GM19452 (cell line): ENCODE measurements at regions not wholly inside any gene's neighbourhood (a gene's known extent, or its start where the extent isn't known, plus 50 kb on each side); places are given as distances from the start of the nearest gene placed in this dataset.
A peak's percentile ranks its signal among the peaks of the same experiment; 100 is the strongest.

Source experiments
- ATAC-seq: cut with Tn5 transposase; IDR thresholded peaks from one replicate; pipeline ENCODE4 v1.9.1; 2021; ENCODE audit not compliant: unreplicated experiment

DNA sequence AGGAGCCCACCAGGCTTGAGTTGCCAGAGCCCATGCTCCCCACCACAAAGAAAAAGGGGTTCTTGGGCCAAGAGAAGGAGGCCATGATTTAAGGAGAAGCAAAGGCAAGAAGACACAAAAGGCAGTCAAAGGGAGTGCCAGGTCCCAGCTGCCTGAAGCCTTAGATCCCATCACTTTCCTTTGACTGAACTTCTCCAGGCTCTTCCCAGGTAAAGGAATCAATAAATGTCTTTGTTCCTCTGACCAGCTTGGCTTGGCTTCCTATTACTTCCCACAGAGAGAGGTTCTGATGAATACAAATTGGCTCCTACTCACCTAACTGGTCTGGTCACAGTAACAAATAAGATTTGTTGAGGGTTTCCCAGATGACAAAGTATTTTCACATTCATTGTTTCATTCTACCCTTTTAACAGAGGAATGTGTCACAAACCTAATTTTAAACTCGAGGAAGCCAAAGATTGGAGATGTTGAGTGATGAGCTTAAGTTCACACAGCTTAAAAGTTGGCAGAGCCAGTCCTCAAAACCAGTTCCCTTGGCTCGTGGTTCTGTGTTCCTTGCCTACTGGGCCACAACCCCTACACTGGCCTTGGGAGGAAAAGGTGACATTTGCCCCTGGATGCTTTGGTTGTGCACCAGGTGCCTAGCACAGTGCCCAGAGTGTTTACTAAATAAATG lies 96.4 kb upstream of the SESN3 start:
- no peak for ATAC-seq

DNA sequence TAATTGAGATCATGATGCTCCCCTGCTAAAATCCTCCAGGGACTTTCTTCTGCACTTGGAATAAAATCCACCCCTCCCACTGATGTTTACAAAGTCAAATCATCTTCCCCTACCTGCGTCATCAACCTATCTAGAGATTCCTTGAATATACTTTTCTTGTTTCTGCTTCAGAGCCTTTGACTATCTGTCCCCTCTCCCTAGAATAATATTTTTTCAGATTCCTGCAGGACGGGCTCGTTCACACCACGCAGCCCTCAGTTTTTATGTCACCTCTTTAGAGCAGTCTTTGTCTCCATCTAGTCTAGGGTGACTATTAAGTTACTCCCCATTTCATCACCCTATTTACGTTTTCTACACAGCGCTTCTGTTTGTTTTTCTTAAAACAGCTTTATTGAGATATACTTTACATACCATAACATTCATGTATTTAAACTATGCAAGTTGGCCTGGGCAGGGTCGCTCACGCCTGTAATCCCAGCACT lies 94.8 kb upstream of the SESN3 start:
- ATAC-seq: no peak

DNA sequence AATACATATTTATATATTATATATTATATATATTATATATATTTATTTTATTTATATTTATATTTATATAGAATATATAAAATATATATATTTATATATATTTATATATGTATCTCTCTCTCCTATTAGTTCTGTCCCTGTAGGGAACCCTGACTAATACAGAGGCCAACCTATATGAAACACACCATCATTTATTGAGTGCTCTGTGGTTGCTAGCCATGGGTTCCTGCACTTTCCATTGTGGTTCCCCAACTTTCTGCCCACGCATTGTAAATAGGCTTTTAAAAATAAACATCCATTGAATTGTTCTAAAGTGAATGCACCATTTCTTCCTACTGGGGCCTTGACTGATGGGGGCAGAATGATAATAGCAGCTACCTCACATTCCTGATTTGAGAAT lies 93.8 kb upstream of the SESN3 start:
- ATAC-seq: no peak

DNA sequence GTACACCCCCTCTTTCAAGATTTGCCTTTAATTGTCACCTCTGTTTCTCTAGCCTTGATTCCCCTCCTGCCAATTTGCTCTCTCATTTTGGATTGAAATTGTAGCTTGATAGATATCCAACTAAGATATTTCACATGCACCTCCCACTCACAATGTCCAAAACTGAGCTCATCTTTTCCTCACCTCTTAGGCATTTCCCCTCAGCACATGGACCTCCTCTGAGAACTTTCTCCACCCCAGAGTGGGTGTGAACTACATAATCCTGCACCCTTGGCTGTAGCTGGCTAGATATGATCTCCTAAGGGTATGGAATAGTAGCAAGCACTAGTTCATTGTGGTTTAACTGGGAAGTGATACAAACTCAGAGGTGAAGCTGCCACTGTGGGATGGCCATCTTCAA lies 91.5 kb upstream of the SESN3 start:
- no peak for ATAC-seq

DNA sequence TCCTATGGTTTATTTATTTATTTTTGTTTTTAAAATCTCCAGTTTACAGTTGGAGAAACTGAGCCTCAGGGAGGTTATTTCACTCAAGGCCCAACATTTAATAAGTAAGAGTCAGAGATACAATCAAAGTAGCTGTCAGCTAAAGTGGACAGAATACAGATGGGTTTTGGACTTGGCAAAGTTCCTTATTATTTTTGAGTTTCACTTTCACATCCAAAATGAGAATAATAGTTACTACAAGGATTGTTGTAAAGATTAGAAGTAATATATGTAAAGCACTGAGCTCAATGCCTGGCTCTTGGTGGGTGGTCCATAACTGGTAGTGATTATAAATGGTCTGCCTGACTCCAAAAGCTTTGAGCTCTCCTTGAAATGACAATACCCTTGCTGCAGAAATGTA lies 87.5 kb upstream of the SESN3 start:
- no peak for ATAC-seq

DNA sequence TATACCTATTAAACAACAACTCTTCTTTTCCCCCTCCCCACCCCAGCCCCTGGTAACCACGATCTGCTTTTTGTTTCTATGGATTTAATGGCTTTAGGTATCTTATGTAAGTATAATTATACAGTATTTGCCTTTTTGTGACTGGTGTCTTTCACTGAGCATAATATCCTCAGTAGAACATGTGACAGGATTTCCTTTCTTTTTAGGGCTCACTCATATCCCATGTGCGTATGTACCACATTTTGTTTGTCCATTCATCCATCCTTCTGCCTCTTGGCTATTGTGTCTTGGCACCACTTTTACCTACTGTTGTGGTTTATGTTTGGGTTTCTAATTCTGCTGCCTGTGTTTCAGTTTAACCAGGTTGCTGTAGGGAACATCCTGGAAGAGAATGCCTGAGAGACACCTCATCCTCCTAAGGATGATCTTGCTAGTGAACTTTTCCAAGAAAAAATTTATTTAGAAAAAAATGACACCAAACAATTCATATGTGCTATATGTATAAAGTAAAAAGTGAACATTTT lies 77.6 kb upstream of the SESN3 start:
- ATAC-seq: no peak

DNA sequence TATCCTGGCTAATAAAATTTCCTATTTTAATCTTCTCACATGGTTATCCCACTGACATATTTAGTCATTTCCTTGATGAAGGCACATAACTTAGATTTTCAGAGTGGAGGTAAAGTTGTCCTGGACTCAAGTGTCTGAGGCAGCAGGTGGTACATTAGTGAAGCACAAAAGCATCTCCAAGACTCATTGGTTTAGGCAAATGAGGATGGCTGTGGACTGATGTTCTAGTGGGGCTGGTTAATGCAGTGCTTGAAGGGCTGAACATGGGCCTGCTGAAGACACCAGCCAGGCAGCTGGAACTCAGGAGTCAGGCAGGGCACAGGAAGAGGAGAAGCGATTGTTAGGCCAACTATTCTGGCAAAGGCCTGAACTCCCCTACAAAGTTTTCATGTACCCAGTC lies 76.3 kb upstream of the SESN3 start:
- no peak for ATAC-seq

DNA sequence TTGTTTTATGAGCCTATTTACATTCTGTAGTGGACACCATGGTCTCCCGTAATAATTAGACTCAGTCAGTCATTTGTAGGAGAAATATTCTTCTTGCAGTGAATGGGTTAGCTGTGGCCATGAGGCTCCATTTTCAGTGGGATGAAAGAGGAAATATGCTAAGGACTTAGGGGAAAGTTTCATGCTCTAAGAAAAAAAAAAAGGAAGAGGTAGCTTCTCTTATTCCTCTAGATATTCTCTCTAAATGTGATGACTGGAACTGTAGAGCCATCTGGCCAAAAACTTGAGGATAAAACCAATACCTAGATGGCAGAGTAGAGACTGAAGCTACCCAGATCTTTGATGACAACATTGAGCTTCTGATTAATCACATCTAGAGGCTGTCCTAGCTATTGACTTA lies 75.8 kb upstream of the SESN3 start:
- no peak for ATAC-seq

DNA sequence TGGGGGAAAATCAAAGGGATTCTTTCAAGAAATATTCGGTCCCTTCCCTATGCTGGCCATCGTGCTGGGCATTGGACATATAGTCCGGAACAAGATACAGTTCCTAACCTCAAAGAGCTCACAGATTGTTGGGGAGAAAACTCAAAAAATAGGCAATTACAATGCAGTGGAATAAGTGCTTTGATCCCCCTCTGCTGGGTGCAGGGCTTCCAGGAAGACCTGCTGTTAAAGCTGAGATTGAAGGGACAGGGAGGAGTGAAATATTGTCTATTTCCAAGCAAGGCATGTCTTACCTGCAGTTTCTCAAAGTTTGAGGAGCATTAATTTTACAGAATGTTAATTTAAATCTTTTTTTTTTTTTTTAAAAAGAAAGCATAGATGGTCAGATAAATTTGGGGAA lies 75.1 kb upstream of the SESN3 start:
- ATAC-seq: no peak

DNA sequence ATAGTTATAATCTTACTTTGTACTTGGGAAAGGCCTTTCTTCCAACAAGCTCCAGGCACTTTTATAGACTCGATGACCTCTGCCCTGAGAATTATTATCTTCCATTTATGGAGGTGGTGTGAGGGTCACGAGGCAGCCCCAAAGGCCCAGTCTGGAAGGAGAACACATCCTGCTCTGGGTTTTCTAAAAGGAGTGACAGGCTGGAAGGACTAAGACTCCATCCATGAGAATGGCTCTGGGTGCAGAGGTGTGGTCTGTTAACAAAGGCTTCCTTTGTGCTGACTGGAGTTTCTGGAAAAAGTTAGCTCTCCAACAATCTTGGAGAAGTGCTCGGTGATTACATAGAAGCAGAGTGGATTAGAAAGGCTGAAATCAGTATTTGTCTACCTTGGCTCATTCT lies 74.7 kb upstream of the SESN3 start:
- no peak for ATAC-seq

DNA sequence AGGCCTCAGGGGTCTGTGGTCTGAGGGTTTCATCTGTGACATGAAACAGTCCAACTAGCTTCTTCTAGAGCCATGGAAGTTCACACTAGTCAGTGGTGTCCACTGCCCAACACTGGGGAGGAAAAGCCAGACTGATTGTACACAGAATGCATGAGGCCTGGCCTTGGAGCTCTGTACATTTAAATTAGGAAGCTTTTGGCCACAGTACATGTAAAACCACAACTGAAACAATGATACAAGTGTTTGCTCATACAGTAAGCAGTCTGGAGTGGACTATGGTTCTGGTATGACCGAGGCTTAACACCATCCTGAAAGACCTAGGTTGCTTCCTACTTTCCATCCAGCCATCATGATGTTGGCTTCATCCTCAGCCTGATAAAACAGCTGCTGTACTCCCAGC lies 73.8 kb upstream of the SESN3 start:
- no peak for ATAC-seq

DNA sequence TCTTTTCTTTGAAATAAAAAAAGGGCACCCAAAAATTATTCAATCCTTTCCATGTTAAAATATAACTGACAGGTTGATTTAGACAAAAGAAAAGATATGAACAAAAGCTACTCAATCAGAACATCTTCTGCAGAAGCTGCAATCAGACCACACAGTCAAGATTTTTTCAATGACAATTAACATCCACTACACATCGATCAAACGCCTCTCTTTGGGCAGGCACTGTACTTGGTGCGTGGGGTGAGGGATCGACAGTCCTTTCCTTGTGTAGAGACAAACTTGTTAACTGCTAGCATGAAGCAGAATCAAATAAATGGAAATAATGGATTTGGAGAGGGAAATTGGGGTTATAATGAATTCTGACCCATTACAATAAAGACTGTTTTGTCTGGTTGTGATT lies 71.2 kb upstream of the SESN3 start:
- no peak for ATAC-seq

DNA sequence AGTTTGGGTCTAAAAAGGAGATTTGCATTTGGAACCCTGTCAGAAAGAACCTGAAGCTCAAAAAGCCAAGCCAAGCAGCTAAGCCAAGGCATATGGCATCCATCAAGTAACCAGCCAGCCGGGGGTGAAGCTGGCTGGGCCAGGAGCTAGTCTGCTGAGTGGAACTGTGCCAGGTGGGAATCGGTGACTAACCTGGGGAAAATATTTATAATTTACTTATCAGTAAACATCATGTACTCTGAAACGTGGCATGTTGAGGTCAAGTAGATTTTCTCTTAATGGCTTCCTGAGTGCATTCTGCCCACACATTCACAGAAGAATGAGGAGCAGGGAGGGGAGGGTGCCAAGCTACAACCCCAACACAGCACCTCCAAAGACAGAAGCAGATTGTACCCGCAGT lies 70.5 kb upstream of the SESN3 start:
- ATAC-seq: no peak

DNA sequence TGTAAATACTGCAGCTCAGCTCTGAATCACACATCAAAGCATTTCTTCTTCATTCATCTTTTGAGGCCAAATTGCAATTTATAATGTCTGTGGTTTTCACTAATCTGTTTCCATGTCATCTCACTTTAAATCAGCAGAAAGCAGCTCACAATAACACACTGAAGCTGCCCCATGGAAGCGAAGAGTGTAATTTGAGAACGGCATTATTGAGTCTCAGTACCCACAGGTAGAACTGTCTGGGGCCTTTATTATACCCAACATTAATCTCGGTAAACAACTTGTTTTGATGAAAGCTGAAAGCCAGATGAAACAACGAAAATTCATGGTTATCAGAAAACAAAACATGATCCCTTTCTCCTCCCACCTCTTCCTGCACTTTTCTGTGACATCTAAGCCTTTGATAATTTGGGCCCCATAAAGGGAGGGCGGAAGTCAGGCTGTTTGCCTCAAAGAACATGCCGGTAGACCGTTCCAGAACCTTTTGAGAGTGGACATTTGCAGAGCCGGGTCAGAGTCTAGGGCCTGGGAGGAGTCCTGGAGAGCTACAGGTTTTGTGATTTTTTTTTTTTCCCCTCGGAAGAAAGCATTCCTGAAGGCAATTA lies 68.2 kb upstream of the SESN3 start:
- no peak for ATAC-seq

DNA sequence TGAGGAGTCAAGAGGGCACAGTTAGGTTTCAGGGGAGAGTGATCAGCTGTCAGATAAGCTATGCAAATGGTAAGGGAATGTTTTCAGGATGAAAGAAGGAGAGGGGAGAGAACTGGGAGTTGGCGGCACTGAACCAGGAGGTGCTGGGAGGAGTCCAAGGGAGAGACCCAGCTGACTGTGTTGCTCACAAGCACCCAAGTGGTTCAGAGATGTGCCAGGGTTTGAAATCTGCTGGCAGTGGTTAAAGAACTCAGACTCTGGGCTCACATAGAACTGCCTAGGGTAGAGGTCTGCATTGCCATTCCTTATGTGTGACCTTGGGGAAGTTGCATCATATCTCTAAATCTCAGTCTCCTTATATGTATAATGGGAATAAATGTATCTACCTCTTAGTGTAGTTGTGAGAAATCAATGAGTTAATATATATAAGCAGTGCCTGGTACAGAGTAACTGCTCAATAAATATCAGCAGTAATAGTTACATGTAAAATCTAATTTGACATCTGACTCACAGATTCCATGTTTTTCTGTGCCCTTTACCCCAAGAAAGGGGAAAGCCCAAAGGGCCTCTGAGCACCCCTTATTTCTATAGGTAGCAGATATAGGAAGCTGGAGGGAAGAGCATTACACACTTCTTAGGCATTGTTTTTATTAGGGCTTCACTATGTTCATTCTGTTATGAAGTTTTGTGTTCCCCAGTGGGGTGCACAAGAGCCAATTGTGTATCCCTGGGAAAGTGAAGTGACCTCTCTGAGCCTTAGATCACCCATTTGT lies 66.9 kb upstream of the SESN3 start:
- no peak for ATAC-seq

DNA sequence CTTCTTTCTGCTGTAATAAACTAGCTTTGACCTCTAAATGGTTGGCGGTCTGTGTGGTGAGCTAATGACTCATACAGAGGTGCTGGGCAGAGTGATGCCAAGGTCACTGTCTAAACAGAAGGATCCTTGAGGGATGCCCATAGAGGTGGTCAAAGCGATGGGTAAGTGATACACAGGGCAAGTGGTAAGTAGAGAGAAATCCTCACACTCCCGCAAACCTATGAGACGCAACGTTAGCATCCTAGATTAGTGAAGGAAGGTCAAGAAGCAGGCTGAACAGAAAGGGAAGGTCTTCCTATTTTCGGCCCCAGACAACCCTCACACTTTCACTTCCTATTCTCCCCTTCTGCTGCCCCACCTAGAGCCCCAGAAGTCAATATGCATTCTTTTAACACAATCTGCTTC lies 65.6 kb upstream of the SESN3 start:
- ATAC-seq: peak; percentile 97

DNA sequence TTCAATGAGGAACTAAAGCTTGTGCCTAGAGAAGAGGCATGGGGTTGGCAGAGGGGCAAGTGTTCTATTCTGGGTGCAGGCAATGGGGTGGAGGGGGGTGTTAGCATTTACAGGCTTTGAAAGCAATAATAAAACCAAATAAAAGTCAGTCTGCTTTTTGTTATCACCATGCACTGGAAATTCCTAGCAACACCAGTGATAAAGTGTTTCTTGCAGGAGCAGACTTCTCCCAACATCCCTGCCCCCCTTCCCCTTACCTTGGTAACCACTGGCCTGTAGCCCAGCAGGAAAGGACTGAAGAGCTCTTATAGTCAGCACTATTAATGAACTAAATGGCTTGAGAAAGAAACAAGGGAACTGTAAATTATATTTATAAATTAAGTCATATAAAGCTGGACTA lies 65.2 kb upstream of the SESN3 start:
- ATAC-seq: no peak

DNA sequence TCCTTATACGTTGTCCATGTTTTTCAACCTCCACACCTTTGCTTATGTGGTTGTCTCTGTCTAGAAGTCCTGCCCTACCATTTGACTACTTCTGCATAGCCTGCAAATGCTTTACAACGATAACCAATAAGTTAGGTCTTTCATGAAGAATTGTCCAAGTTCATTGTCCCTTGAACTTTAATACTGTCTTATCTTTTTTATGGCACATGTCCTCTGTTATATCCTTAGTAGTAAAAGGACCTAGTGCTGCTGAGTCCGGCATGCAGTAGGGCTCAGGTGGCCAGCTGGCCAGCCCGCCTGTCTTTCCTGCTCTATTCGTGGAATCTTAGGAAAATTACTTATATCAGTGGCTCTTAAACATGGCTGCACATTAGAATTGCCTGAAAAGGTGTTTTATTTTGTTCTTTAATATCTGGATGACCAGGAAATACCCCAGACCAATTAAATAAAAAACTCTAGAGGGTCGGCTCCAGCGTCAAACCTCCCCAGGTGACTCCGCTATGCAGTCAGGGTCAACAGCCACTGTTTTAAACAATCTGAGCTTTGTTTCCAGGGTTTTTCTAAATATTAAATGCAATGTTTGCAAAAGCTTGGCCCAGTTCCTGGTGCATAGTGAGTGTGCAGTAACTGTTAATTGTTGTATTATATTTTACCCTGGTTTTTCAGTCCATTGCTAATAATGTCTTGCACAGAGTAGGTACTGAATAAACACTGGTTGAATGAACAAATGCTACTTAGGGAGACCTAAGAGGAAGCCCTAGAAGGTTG lies 64.6 kb upstream of the SESN3 start:
- ATAC-seq: no peak

DNA sequence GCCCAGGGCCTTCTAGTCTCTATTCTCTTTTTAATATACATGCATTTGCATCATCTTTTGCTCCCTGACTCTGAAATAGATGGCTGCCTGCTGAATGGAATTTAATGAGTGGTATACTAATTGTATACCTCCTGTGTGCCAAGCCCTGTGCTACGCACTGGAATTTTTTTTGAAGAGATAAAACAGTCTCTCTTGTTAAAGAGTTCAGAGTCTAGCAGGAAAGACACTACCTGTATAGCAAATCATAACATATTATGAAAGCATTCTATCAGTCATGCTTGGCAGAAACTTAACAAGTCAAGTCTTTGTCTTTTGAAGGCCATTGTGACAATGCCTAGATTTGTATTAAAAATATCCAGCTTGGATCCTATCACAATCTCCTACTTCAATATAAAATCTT lies 63.7 kb upstream of the SESN3 start:
- no peak for ATAC-seq

DNA sequence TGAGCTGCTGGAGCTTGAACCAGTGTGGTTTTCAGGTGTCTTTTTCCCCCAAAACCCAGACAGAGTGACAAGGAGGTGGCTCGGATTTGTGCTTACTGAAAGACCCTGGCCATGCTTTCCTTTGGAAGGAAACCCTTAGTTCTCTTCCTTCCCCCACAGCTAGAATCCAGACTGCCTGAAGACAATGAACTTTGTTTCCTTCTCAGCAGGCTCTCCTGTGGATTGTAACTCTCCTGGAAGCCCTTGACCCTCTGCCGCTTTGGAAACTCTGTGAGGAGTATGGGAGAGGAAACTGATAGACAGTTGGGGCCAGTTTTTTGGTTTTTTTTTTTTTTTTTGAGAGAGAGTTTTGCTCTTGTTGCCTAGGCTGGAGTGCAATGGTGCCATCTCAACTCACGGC lies 62.1 kb upstream of the SESN3 start:
- no peak for ATAC-seq

DNA sequence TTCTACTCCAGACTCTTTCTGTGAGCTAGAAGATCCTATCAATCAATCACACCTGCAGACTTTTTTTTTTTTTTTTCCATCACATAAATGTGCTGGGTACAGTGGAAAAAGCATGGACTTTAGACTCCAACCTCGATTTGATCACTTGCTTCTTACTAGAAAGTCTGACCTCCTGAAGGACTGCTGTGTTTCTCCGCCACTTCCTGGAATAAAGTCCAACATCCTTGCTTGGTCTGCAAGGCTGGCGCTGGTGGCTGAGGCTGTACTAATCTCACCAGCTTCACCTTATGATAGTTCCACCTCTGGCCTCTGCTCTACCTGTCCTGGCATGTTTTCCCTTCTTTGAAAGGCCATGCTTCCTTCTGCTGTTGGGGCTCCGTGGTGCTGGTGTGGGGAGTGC lies 60.9 kb upstream of the SESN3 start:
- ATAC-seq: no peak
